ENCODE measurements at regions not wholly inside any gene's neighbourhood (a gene's known extent, or its start where the extent isn't known, plus 50 kb on each side); places are given as distances from the start of the nearest gene placed in this dataset.
"Not testable (repeated sequence)": the region's sequence is repeated elsewhere in the genome, so short reads cannot be mapped to it uniquely, and the experiment has no call there.

DNA sequence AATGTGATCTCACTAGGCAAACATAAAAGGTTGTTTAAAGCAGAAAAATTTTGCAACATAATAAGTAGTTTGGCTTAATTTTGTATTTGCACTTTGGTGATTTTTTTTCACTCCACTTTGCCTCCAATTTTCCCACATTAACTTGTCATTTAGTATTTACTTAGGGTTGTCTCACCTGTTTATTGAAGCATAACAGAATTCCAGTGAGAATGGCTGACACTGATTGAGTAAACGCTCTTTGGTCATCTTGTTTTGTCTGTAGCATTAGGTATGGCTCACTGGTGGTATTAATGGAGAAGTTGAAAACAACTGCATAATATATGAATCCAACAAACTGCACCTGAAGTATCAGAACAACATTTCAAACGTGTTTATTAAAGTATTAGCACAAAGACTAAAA lies 799.5 kb upstream of the ADGRL3 start:
- no peak for DNase-seq (ENCODE audit: low spot score)
- intact Hi-C loops (cut with micrococcal nuclease), result no loop called here
- no peak overlapping the region for H3K4me3 Mint-ChIP-seq
- H3K27me3 Mint-ChIP-seq (ENCODE audit: insufficient read depth), result no peaks in the 10 kb centered on the region
- no peaks in the 10 kb centered on the region for H3K36me3 Mint-ChIP-seq (ENCODE audit: low read depth)
- H3K9me3 Mint-ChIP-seq, result peaks cover 23% of the 10 kb centered on the region
- no peaks in the 10 kb centered on the region for H3K4me1 Mint-ChIP-seq (ENCODE audit: low read depth)
- no peak overlapping the region for H3K27ac Mint-ChIP-seq

- H3K4me3 Mint-ChIP-seq, result no peak overlapping the region
- peaks cover 26% of the 10 kb centered on the region for H3K9me3 Mint-ChIP-seq
- H3K27me3 Mint-ChIP-seq (ENCODE audit: insufficient read depth), result no peaks in the 10 kb centered on the region
- H3K4me1 Mint-ChIP-seq (ENCODE audit: low read depth), result no peaks in the 10 kb centered on the region
- H3K27ac Mint-ChIP-seq, result no peak overlapping the region
- DNase-seq (ENCODE audit: low spot score), result no peak
- H3K36me3 Mint-ChIP-seq (ENCODE audit: low read depth), result no peaks in the 10 kb centered on the region
- intact Hi-C loops (cut with micrococcal nuclease), result no loop called here
Observed at GRCh38 chr4:60404027-60404426, 796.1 kb upstream of the ADGRL3 start.

DNA sequence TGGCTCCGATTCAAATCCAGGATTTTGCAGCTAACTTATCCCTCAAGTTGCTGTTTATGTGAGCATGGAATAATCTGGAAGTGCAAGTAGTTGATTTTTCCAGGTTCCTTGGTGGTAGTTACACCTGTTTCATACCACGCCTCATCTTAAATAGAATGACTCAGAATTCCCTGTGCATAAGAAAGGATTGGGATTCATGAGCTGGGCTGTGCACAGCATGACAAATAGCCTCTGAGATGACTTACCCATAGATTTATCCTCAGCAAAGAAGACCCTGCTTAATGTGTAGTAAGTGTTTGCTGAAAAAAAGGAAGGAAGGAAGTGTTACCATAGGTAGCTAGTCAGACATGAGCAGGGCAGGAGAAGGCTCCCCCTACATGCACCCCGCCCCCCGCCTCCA lies 777.7 kb upstream of the ADGRL3 start:
- no peak overlapping the region for H3K27ac Mint-ChIP-seq
- intact Hi-C loops (cut with micrococcal nuclease), result no loop called here
- H3K4me3 Mint-ChIP-seq, result no peak overlapping the region
- no peaks in the 10 kb centered on the region for H3K4me1 Mint-ChIP-seq (ENCODE audit: low read depth)
- no peaks in the 10 kb centered on the region for H3K36me3 Mint-ChIP-seq (ENCODE audit: low read depth)
- H3K9me3 Mint-ChIP-seq, result peaks cover 14% of the 10 kb centered on the region
- no peak for DNase-seq (ENCODE audit: low spot score)
- H3K27me3 Mint-ChIP-seq (ENCODE audit: insufficient read depth), result no peaks in the 10 kb centered on the region

DNA sequence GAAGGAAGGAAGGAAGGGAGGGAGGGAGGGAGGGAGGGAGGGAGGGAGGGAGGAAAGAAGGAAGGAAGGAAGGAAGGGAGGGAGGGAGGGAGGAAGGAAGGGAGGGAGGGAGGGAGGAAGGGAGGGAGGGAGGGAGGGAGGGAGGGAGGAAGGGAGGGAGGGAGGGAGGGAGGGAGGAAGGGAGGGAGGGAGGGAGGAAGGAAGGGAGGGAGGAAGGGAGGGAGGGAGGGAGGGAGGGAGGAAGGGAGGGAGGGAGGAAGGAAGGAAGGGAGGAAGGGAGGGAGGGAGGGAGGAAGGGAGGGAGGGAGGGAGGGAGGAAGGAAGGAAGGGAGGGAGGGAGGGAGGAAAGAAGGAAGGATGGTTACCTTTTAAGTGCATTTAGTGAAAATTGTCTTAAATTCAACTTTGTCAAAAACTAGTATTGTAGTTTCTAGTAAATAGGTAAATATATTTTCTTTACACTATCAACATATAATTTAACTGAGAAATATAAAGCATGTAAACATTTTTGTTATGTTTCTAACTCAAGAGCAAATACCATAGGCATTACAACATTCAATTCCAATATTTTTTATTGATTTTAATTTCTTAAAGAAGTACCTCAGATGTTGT lies 776.4 kb upstream of the ADGRL3 start:
- H3K36me3 Mint-ChIP-seq (ENCODE audit: low read depth); DNase-seq (ENCODE audit: low spot score); intact Hi-C loops (cut with micrococcal nuclease); H3K27ac Mint-ChIP-seq; H3K4me1 Mint-ChIP-seq (ENCODE audit: low read depth); H3K27me3 Mint-ChIP-seq (ENCODE audit: insufficient read depth); H3K9me3 Mint-ChIP-seq; H3K4me3 Mint-ChIP-seq: not testable (repeated sequence)

DNA sequence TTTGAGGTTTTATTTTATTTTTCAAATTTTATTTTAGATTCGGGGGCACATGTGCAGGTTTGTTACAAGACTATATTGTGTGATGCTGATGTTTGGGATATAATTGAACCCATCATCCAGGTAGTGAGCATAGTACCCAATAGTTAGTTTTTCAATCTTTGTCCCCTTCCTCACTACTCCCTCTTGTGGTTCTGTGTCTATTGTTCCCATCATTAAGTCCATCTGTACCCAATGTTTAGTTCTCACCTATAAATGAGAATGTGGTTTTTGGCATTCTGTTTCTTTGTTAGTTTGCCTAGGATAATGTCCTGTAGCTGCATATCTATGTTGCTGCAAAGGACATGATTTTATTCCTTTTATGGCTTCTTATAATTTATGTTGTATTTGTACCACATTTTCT lies 767.2 kb upstream of the ADGRL3 start:
- H3K9me3 Mint-ChIP-seq, result peaks cover 11% of the 10 kb centered on the region
- no peaks in the 10 kb centered on the region for H3K27me3 Mint-ChIP-seq (ENCODE audit: insufficient read depth)
- H3K36me3 Mint-ChIP-seq (ENCODE audit: low read depth), result no peaks in the 10 kb centered on the region
- H3K4me1 Mint-ChIP-seq (ENCODE audit: low read depth), result no peaks in the 10 kb centered on the region
- intact Hi-C loops (cut with micrococcal nuclease), result no loop called here
- H3K27ac Mint-ChIP-seq, result no peak overlapping the region
- H3K4me3 Mint-ChIP-seq, result no peak overlapping the region
- DNase-seq (ENCODE audit: low spot score), result no peak

- Mint-ChIP-seq H3K4me3 (no peak overlapping the region), H3K36me3 (ENCODE audit: low read depth) (no peaks in the 10 kb centered on the region), H3K27ac (no peak overlapping the region), H3K4me1 (ENCODE audit: low read depth) (no peaks in the 10 kb centered on the region), H3K27me3 (ENCODE audit: insufficient read depth) (no peaks in the 10 kb centered on the region), H3K9me3 (peaks cover 11% of the 10 kb centered on the region)
- intact Hi-C loops (cut with micrococcal nuclease), result no loop called here
- no peak for DNase-seq (ENCODE audit: low spot score)
Observed at GRCh38 chr4:60443068-60443467, 757.1 kb upstream of the ADGRL3 start.

GRCh38 chr4:60443796-60444195 lies 756.3 kb upstream of the ADGRL3 start:
- intact Hi-C loops (cut with micrococcal nuclease), result no loop called here
- no peaks in the 10 kb centered on the region for H3K27me3 Mint-ChIP-seq (ENCODE audit: insufficient read depth)
- no peak overlapping the region for H3K27ac Mint-ChIP-seq
- no peak for DNase-seq (ENCODE audit: low spot score)
- peaks cover 11% of the 10 kb centered on the region for H3K9me3 Mint-ChIP-seq
- H3K4me1 Mint-ChIP-seq (ENCODE audit: low read depth), result no peaks in the 10 kb centered on the region
- H3K4me3 Mint-ChIP-seq, result no peak overlapping the region
- no peaks in the 10 kb centered on the region for H3K36me3 Mint-ChIP-seq (ENCODE audit: low read depth)

DNA sequence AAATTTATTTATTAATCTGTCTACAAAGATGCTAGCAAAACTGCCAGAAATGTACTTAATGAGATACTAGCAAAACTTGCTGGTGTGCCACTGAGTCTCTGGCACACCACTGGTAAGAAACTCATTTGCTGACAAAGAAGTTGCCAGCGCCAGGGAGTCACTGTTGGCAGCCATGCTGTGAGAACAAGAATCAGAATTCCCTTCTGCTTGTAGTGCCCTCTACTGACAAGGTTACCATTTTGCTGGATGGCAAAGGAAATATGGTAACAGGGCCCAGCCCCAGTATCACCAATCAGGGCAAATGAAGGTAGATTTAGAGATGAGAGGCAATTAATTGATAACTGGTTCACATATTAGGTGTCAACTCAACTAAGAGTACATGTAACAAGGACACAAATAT lies 750.1 kb upstream of the ADGRL3 start:
- Mint-ChIP-seq H3K4me1 (ENCODE audit: low read depth) (no peaks in the 10 kb centered on the region), H3K36me3 (ENCODE audit: low read depth) (no peaks in the 10 kb centered on the region), H3K27me3 (ENCODE audit: insufficient read depth) (no peaks in the 10 kb centered on the region), H3K27ac (no peak overlapping the region), H3K9me3 (peaks cover 7% of the 10 kb centered on the region), H3K4me3 (no peak overlapping the region)
- DNase-seq (ENCODE audit: low spot score), result no peak
- intact Hi-C loops (cut with micrococcal nuclease), result no loop called here

GRCh38 chr4:60452266-60452665 lies 747.9 kb upstream of the ADGRL3 start:
- no peak overlapping the region for H3K4me3 Mint-ChIP-seq
- H3K9me3 Mint-ChIP-seq, result peaks cover 9% of the 10 kb centered on the region
- intact Hi-C loops (cut with micrococcal nuclease), result no loop called here
- no peak overlapping the region for H3K27ac Mint-ChIP-seq
- H3K4me1 Mint-ChIP-seq (ENCODE audit: low read depth), result no peaks in the 10 kb centered on the region
- H3K27me3 Mint-ChIP-seq (ENCODE audit: insufficient read depth), result no peaks in the 10 kb centered on the region
- DNase-seq (ENCODE audit: low spot score), result no peak
- no peaks in the 10 kb centered on the region for H3K36me3 Mint-ChIP-seq (ENCODE audit: low read depth)

GRCh38 chr4:60455380-60455779 lies 744.7 kb upstream of the ADGRL3 start:
- H3K4me1 Mint-ChIP-seq (ENCODE audit: low read depth), result no peaks in the 10 kb centered on the region
- H3K4me3 Mint-ChIP-seq, result no peak overlapping the region
- no peaks in the 10 kb centered on the region for H3K36me3 Mint-ChIP-seq (ENCODE audit: low read depth)

GRCh38 chr4:60461551-60461950 lies 738.6 kb upstream of the ADGRL3 start:
- Mint-ChIP-seq H3K27ac (no peak overlapping the region), H3K9me3 (peaks cover 26% of the 10 kb centered on the region), H3K4me3 (no peak overlapping the region), H3K27me3 (ENCODE audit: insufficient read depth) (no peaks in the 10 kb centered on the region), H3K36me3 (ENCODE audit: low read depth) (no peaks in the 10 kb centered on the region), H3K4me1 (ENCODE audit: low read depth) (no peaks in the 10 kb centered on the region)
- no peak for DNase-seq (ENCODE audit: low spot score)
- intact Hi-C loops (cut with micrococcal nuclease), result no loop called here

More at GRCh38 chr4:60455380-60455779, 744.7 kb upstream of the ADGRL3 start:
- intact Hi-C loops (cut with micrococcal nuclease), result no loop called here
- DNase-seq (ENCODE audit: low spot score), result no peak
- peaks cover 11% of the 10 kb centered on the region for H3K9me3 Mint-ChIP-seq
- no peak overlapping the region for H3K27ac Mint-ChIP-seq
- no peaks in the 10 kb centered on the region for H3K27me3 Mint-ChIP-seq (ENCODE audit: insufficient read depth)

DNA sequence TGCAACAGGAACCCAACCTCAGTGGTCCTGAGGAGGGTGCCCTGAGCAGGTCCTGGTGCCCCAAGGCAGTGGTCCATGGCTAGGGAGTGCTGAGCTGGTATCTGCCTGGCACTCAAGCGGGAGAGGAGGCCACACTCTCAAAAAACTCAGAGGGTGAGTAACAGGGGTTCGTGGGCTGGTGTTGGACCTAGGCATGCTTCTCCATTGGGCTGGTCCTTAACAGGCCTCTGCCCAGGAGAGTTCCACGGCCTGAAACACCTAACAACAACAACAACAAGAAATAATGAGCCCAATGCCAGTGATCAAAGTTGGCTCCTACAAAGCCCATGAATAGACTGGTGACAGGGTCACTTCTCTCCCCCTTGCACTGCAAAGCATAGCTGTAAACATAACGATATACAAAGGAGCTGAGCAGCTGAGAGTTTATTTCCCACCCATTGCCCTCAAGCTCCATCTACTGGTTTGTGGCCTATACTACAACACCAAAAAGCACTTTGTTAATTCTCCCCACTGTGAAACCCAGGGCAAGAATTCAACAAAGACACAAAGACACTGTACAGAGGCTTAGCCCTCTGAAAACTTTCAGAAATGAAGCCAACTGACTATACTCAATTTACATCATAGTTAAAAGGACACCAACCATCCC lies 736.1 kb upstream of the ADGRL3 start:
- Mint-ChIP-seq H3K27ac (no peak overlapping the region), H3K9me3 (peaks cover 19% of the 10 kb centered on the region), H3K4me3 (no peak overlapping the region), H3K36me3 (ENCODE audit: low read depth) (no peaks in the 10 kb centered on the region), H3K27me3 (ENCODE audit: insufficient read depth) (no peaks in the 10 kb centered on the region), H3K4me1 (ENCODE audit: low read depth) (no peaks in the 10 kb centered on the region)
- no peak for DNase-seq (ENCODE audit: low spot score)
- intact Hi-C loops (cut with micrococcal nuclease), result no loop called here

DNA sequence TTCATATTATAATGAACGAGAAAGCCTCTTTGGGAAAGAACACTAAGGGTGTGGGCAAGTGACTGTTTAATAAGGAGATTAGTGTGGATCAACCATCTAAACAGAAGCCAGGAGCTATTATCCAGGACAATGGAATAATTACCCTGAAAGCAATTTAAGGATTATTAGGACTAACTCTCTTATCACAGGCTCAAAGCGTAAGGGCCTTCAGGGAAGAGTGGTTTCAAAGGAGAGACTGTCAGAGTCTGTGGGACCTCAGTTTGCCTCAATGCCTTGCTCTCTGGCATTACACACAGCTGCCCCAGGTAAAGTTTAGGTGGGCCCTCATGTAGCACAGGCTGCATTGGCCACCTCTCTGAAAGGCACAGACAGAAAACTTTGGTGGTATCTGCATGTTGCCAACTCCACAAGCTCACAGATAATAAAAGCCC lies 717.2 kb upstream of the ADGRL3 start:
- Mint-ChIP-seq H3K27me3 (ENCODE audit: insufficient read depth) (no peaks in the 10 kb centered on the region), H3K27ac (no peak overlapping the region), H3K4me3 (no peak overlapping the region), H3K9me3 (peaks cover 12% of the 10 kb centered on the region), H3K4me1 (ENCODE audit: low read depth) (no peaks in the 10 kb centered on the region), H3K36me3 (ENCODE audit: low read depth) (no peaks in the 10 kb centered on the region)
- no peak for DNase-seq (ENCODE audit: low spot score)
- intact Hi-C loops (cut with micrococcal nuclease), result no loop called here

GRCh38 chr4:60485276-60485675 lies 714.9 kb upstream of the ADGRL3 start:
- H3K4me1 Mint-ChIP-seq (ENCODE audit: low read depth), result no peaks in the 10 kb centered on the region
- no peaks in the 10 kb centered on the region for H3K36me3 Mint-ChIP-seq (ENCODE audit: low read depth)
- no peak overlapping the region for H3K27ac Mint-ChIP-seq
- H3K27me3 Mint-ChIP-seq (ENCODE audit: insufficient read depth), result no peaks in the 10 kb centered on the region
- intact Hi-C loops (cut with micrococcal nuclease), result no loop called here
- DNase-seq (ENCODE audit: low spot score), result no peak
- H3K4me3 Mint-ChIP-seq, result no peak overlapping the region
- H3K9me3 Mint-ChIP-seq, result peaks cover 8% of the 10 kb centered on the region

Data from activated T-helper 1 cell treated with anti-CD3 and anti-CD28 coated beads, Interleukin-12 subunit alpha, Interleukin-12 subunit beta, Interleukin-2, Interleukin-4 antibody, amounts not matched to agents 30 ng/mL and 10 ng/mL and 1 ng/mL, durations not matched to agents 14 hours and 24 hours and 36 hours (primary cell).